HEK293 (cell line): ENCODE measurements at regions not wholly inside any gene's neighbourhood (a gene's known extent, or its start where the extent isn't known, plus 50 kb on each side); places are given as distances from the start of the nearest gene placed in this dataset.

Experiments
- CTCF ChIA-PET: fragments of 350-600 bp; formaldehyde crosslinking; extraction: SDS; loops from one replicate; lab custom pipeline; 2021; ENCODE audit warnings: antibody characterized with exemption; lab: Yijun Ruan, JAX
- POLR2A ChIA-PET: fragments of 300-600 bp; formaldehyde crosslinking; extraction: SDS; loops from one replicate; lab custom pipeline; 2020; ENCODE audit warnings: antibody characterized with exemption, inconsistent platforms; lab: Yijun Ruan, JAX
- H3K27ac ChIP-seq: fragments of 200-500 bp; sonication (Bioruptor generic); 2 replicates; pipeline ENCODE4 v1.5.1; 2014; ENCODE audit warnings: low read depth, low read length, control low read depth, inconsistent platforms; ENCODE audit errors: extremely low read depth
- H3K36me3 ChIP-seq, 2 experiments: fragments of 200-500 bp in 1 of 2; sonication (Bioruptor generic) in 1 of 2; 1 replicate in 1 of 2; 2 replicates in 1 of 2; pipeline ENCODE4 v1.5.1; 2014 to 2017; ENCODE audit warnings: inconsistent platforms in 2 of 2, low read length in 2 of 2; ENCODE audit not compliant: control insufficient read depth in 2 of 2, insufficient read depth in 1 of 2
- H3K4me1 ChIP-seq: fragments of 200-500 bp; sonication (Bioruptor generic); 2 replicates; pipeline ENCODE4 v1.5.1; 2014; ENCODE audit warnings: mild to moderate bottlenecking, low read length, inconsistent platforms; ENCODE audit not compliant: control insufficient read depth, insufficient read depth
- H3K4me3 ChIP-seq: 2 replicates; pipeline ENCODE4 v1.5.1; 2011; ENCODE audit warnings: low read depth, mild to moderate bottlenecking, control low read depth, low read length, moderate library complexity
- H3K9me3 ChIP-seq: fragments of 200-500 bp; sonication (Bioruptor generic); 2 replicates; pipeline ENCODE4 v1.5.1; 2014; ENCODE audit warnings: low read depth, low read length, inconsistent platforms; ENCODE audit not compliant: control insufficient read depth, insufficient read depth
- MYNN ChIP-seq: fragments of 450-650 bp; formaldehyde crosslinking; IDR thresholded peaks from 2 replicates; pipeline ENCODE4 v1.5.1; 2016; ENCODE audit warnings: missing biosample characterization, missing genetic modification characterization, borderline replicate concordance
- PRDM4 ChIP-seq: fragments of 450-650 bp; formaldehyde crosslinking; IDR thresholded peaks from 2 replicates; pipeline ENCODE4 v1.5.1; 2017; ENCODE audit warnings: missing biosample characterization, missing genetic modification characterization
- SP7 ChIP-seq: fragments of 450-650 bp; formaldehyde crosslinking; IDR thresholded peaks from 2 replicates; pipeline ENCODE4 v1.5.1; 2016; ENCODE audit warnings: missing biosample characterization, missing genetic modification characterization
- ZBTB49 ChIP-seq: fragments of 450-650 bp; formaldehyde crosslinking; IDR thresholded peaks from 2 replicates; pipeline ENCODE4 v1.5.1; 2016; ENCODE audit warnings: missing biosample characterization, missing genetic modification characterization, low read depth
- ZFHX2 ChIP-seq: fragments of 450-650 bp; formaldehyde crosslinking; conservative IDR thresholded peaks from 2 replicates; pipeline ENCODE4 v1.5.1; 2016; ENCODE audit warnings: missing biosample characterization, missing genetic modification characterization
- ZNF146 ChIP-seq: fragments of 450-650 bp; formaldehyde crosslinking; IDR thresholded peaks from 2 replicates; pipeline ENCODE4 v1.5.1; 2016; ENCODE audit warnings: missing biosample characterization, missing genetic modification characterization
- ZNF16 ChIP-seq: fragments of 450-650 bp; formaldehyde crosslinking; IDR thresholded peaks from 2 replicates; pipeline ENCODE4 v1.5.1; 2016; ENCODE audit warnings: low read depth, missing biosample characterization, missing genetic modification characterization
- ZNF175 ChIP-seq: fragments of 450-650 bp; formaldehyde crosslinking; IDR thresholded peaks from 2 replicates; pipeline ENCODE4 v1.5.1; 2016; ENCODE audit warnings: missing biosample characterization, missing genetic modification characterization
- ZNF202 ChIP-seq: fragments of 450-650 bp; formaldehyde crosslinking; IDR thresholded peaks from 2 replicates; pipeline ENCODE4 v1.5.1; 2016; ENCODE audit warnings: missing biosample characterization, missing genetic modification characterization, borderline replicate concordance
- ZNF23 ChIP-seq: fragments of 450-650 bp; formaldehyde crosslinking; IDR thresholded peaks from 2 replicates; pipeline ENCODE4 v1.5.1; 2016; ENCODE audit warnings: missing biosample characterization, missing genetic modification characterization, borderline replicate concordance
- ZNF26 ChIP-seq: fragments of 450-650 bp; formaldehyde crosslinking; IDR thresholded peaks from 2 replicates; pipeline ENCODE4 v1.5.1; 2016; ENCODE audit warnings: missing biosample characterization, missing genetic modification characterization
- ZNF292 ChIP-seq: fragments of 450-650 bp; formaldehyde crosslinking; IDR thresholded peaks from 2 replicates; pipeline ENCODE4 v1.5.1; 2016; ENCODE audit warnings: low read depth, missing biosample characterization, missing genetic modification characterization, borderline replicate concordance
- ZNF324 ChIP-seq: fragments of 450-650 bp; formaldehyde crosslinking; IDR thresholded peaks from 2 replicates; pipeline ENCODE4 v1.5.1; 2016; ENCODE audit warnings: missing biosample characterization, missing genetic modification characterization
- ZNF335 ChIP-seq: fragments of 450-650 bp; formaldehyde crosslinking; conservative IDR thresholded peaks from 2 replicates; pipeline ENCODE4 v1.5.1; 2016; ENCODE audit warnings: missing biosample characterization, missing genetic modification characterization
- ZNF350 ChIP-seq: fragments of 450-650 bp; formaldehyde crosslinking; IDR thresholded peaks from 2 replicates; pipeline ENCODE4 v1.5.0; 2017; ENCODE audit warnings: missing biosample characterization, mild to moderate bottlenecking, missing genetic modification characterization
- ZNF366 ChIP-seq: fragments of 450-650 bp; formaldehyde crosslinking; conservative IDR thresholded peaks from 2 replicates; pipeline ENCODE4 v1.5.1; 2016; ENCODE audit warnings: missing biosample characterization, missing genetic modification characterization
- ZNF391 ChIP-seq: fragments of 450-650 bp; formaldehyde crosslinking; IDR thresholded peaks from 2 replicates; pipeline ENCODE4 v1.5.1; 2016; ENCODE audit warnings: low read depth, missing biosample characterization, missing genetic modification characterization, borderline replicate concordance
- ZNF48 ChIP-seq: fragments of 450-650 bp; formaldehyde crosslinking; IDR thresholded peaks from 2 replicates; pipeline ENCODE4 v1.5.1; 2016; ENCODE audit warnings: missing biosample characterization, missing genetic modification characterization
- ZNF544 ChIP-seq: fragments of 450-650 bp; formaldehyde crosslinking; IDR thresholded peaks from 2 replicates; pipeline ENCODE4 v1.5.0; 2017; ENCODE audit warnings: missing biosample characterization, missing genetic modification characterization
- ZNF561 ChIP-seq: fragments of 450-650 bp; IDR thresholded peaks from 2 replicates; pipeline ENCODE4 v1.5.1; 2018; ENCODE audit warnings: missing biosample characterization, missing genetic modification characterization, borderline replicate concordance
- ZNF580 ChIP-seq: fragments of 450-650 bp; formaldehyde crosslinking; IDR thresholded peaks from 2 replicates; pipeline ENCODE4 v1.5.1; 2016; ENCODE audit warnings: missing biosample characterization, missing genetic modification characterization
- ZNF585B ChIP-seq: fragments of 450-650 bp; formaldehyde crosslinking; IDR thresholded peaks from 2 replicates; pipeline ENCODE4 v1.5.1; 2016; ENCODE audit warnings: missing biosample characterization, missing genetic modification characterization
- ZNF654 ChIP-seq: fragments of 450-650 bp; formaldehyde crosslinking; IDR thresholded peaks from 2 replicates; pipeline ENCODE4 v1.5.1; 2016; ENCODE audit warnings: low read depth, missing biosample characterization, missing genetic modification characterization
- ZNF776 ChIP-seq: fragments of 450-650 bp; formaldehyde crosslinking; IDR thresholded peaks from 2 replicates; pipeline ENCODE4 v1.5.0; 2017; ENCODE audit warnings: missing biosample characterization, missing genetic modification characterization, borderline replicate concordance
- ZNF837 ChIP-seq: fragments of 450-650 bp; formaldehyde crosslinking; IDR thresholded peaks from 2 replicates; pipeline ENCODE4 v1.5.1; 2016; ENCODE audit warnings: missing biosample characterization, missing genetic modification characterization
- ZXDB ChIP-seq: fragments of 450-650 bp; formaldehyde crosslinking; IDR thresholded peaks from 2 replicates; pipeline ENCODE4 v1.5.1; 2016; ENCODE audit warnings: missing biosample characterization, missing genetic modification characterization

GRCh38 chrX:97787849-97788248, 904.1 kb downstream of the RPA4 start:
- Histone ChIP-seq H3K4me1 (no peaks in the 10 kb centered on the region), H3K9me3 (peaks cover 3% of the 10 kb centered on the region; the same call in 1 of the 2 replicates), H3K4me3 (no peak overlapping the region), H3K27ac (no peak overlapping the region), H3K36me3 (no peaks in the 10 kb centered on the region)
- CTCF ChIA-PET: interaction anchor here (0.6 kb wide), 1 partner anchor 760 kb away, joined by 3 read pairs; no protein-coding TSS in a partner anchor
- POLR2A ChIA-PET: no interaction called here
- no peak for TF ChIP-seq ZNF366 (tag by site-specific recombination)
- TF ChIP-seq ZFHX2 (tag by site-specific recombination): no peak
- no peak for TF ChIP-seq ZNF335
- no peak for TF ChIP-seq ZNF48
- no peak for TF ChIP-seq PRDM4 (tag by site-specific recombination)
- no peak for TF ChIP-seq MYNN (tag by site-specific recombination)
- TF ChIP-seq ZNF350 (tag by site-specific recombination): no peak
- no peak for TF ChIP-seq ZNF837 (tag by site-specific recombination)
- no peak for TF ChIP-seq ZXDB (tag by site-specific recombination)
- no peak for TF ChIP-seq ZNF175 (tag by site-specific recombination)
- TF ChIP-seq ZNF23 (tag by site-specific recombination): no peak
- no peak for TF ChIP-seq ZNF324 (tag by site-specific recombination)
- TF ChIP-seq ZNF26 (tag by site-specific recombination): no peak
- TF ChIP-seq ZNF654 (tag by site-specific recombination): no peak
- TF ChIP-seq ZNF776: no peak
- no peak for TF ChIP-seq ZNF585B (tag by site-specific recombination)
- TF ChIP-seq ZNF292: no peak
- TF ChIP-seq ZNF202 (tag by site-specific recombination): no peak
- TF ChIP-seq ZNF391 (tag by site-specific recombination): no peak
- TF ChIP-seq, all 188 proteins: peak for 0

DNA sequence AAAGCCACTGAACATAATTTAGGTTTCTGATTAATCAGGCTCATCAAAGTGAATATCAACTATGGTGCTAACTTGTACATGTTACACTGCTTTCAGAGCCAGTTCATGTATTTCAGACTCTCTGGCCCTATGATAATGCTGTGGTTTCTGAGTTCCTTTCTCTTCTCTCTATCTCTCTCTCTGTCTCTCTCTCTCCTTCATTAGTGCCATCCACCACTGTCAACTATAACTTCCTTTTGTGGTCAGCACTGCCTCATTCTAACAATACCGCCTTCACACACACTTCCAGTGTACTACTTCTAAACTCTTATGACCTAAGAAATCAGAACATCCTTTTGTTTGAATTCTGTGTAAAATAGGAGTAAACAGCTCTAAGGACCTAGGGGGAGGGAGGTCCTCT, 907.1 kb downstream of the RPA4 start:
- peaks cover 3% of the 10 kb centered on the region; the same call in 1 of the 2 replicates for H3K9me3 ChIP-seq
- H3K27ac ChIP-seq: no peak overlapping the region
- ChIA-PET CTCF (interaction anchor here (0.6 kb wide), 1 partner anchor 1217 kb away, joined by 3 read pairs; no protein-coding TSS in a partner anchor), POLR2A (no interaction called here)
- no peak overlapping the region for H3K4me3 ChIP-seq
- no peaks in the 10 kb centered on the region for H3K4me1 ChIP-seq
- H3K36me3 ChIP-seq: no peaks in the 10 kb centered on the region
- TF ChIP-seq SP7 (tag by site-specific recombination) (no peak), ZNF561 (tag by site-specific recombination) (no peak), ZBTB49 (no peak), ZNF580 (tag by site-specific recombination) (no peak), ZNF146 (tag by site-specific recombination) (no peak), ZNF16 (no peak), ZNF544 (no peak)
